A549 (cell line): ENCODE measurements at regions not wholly inside any gene's neighbourhood (a gene's known extent, or its start where the extent isn't known, plus 50 kb on each side); places are given as distances from the start of the nearest gene placed in this dataset.

Source experiments
- ATAC-seq, 2 experiments: fragments of 200-7000 bp in 1 of 2; fragments of >200 bp in 1 of 2; cut with Nextera tagmentation in 1 of 2; cut with Tn5 transposase in 1 of 2; 3 replicates each; pipeline versions ENCODE4 v1.8.0 to v1.9.1; 2018 to 2020; ENCODE audit warnings: mild to moderate bottlenecking in 1 of 2, moderate library complexity in 1 of 2
- CTCF ChIA-PET: fragments of 300-600 bp; sonication (Branson Sonifier 250); formaldehyde crosslinking; extraction: SDS; loops from one replicate; lab custom pipeline; 2021; ENCODE audit warnings: antibody characterized with exemption, inconsistent platforms; lab: Yijun Ruan, JAX
- POLR2A ChIA-PET: fragments of 350-600 bp; formaldehyde crosslinking; extraction: SDS; loops from one replicate; lab custom pipeline; 2021; ENCODE audit warnings: antibody characterized with exemption, inconsistent platforms; lab: Yijun Ruan, JAX
- DNase-seq, 2 experiments: peaks; one replicate each; pipeline versions ENCODE4 v3.0.0 to v3.0.0-alpha.2; 2011 to 2016; ENCODE audit warnings: low read depth in 1 of 2, low spot score in 1 of 2
- FAIRE-seq: peaks from 2 replicates; lab custom pipeline; 2011; peaks lifted over from hg19 to GRCh38; lab: Jason Lieb, UNC
- H3K27ac ChIP-seq, 2 experiments: fragments of >200 bp; sonication (Bioruptor Twin); formaldehyde crosslinking; 3 replicates each; pipeline ENCODE4 v1.5.1; 2016 to 2017
- H3K4me1 ChIP-seq: fragments of >200 bp; sonication (Bioruptor Twin); formaldehyde crosslinking; 3 replicates; pipeline ENCODE4 v1.6.1; 2016
- H3K4me2 ChIP-seq: fragments of >200 bp; sonication (Bioruptor Twin); formaldehyde crosslinking; 3 replicates; pipeline ENCODE4 v1.6.1; 2016
- H3K4me3 ChIP-seq: fragments of >200 bp; sonication (Bioruptor Twin); formaldehyde crosslinking; 3 replicates; pipeline ENCODE4 v1.5.1; 2016
- H3K9me3 ChIP-seq: fragments of >200 bp; sonication (Bioruptor Twin); formaldehyde crosslinking; 3 replicates; pipeline ENCODE4 v1.6.1; 2016
- CEBPB ChIP-seq, 2 experiments: fragments of >200 bp in 1 of 2; sonication (Bioruptor Twin) in 1 of 2; formaldehyde crosslinking in 1 of 2; IDR thresholded peaks; 2 replicates each; pipeline ENCODE4 v1.6.1; 2012 to 2016
- EHMT2 ChIP-seq: fragments of 200-600 bp; sonication (generic); IDR thresholded peaks from 2 replicates; pipeline ENCODE4 v1.6.1; 2016; ENCODE audit warnings: antibody characterized with exemption, low read depth, mild to moderate bottlenecking, moderate library complexity
- EP300 ChIP-seq, 2 experiments: fragments of >200 bp; sonication (Bioruptor Twin); formaldehyde crosslinking; IDR thresholded peaks; 2 replicates in 1 of 2; 3 replicates in 1 of 2; pipeline ENCODE4 v1.6.1; 2016 to 2017
- FOSB ChIP-seq: fragments of 250-450 bp; sonication (Bioruptor Pico); IDR thresholded peaks from 2 replicates; pipeline ENCODE4 v1.5.0; 2020; ENCODE audit warnings: mild to moderate bottlenecking, moderate library complexity
- FOXS1 ChIP-seq: fragments of 250-450 bp; sonication (Bioruptor Pico); IDR thresholded peaks from 2 replicates; pipeline ENCODE4 v1.5.0; 2020; ENCODE audit warnings: mild to moderate bottlenecking, moderate library complexity
- HOXA7 ChIP-seq: fragments of 250-450 bp; sonication (Bioruptor Pico); IDR thresholded peaks from 2 replicates; pipeline ENCODE4 v1.5.0; 2020; ENCODE audit warnings: mild to moderate bottlenecking, moderate library complexity
- KDM5A ChIP-seq: fragments of 200-600 bp; sonication (generic); IDR thresholded peaks from 2 replicates; pipeline ENCODE4 v1.6.1; 2016; ENCODE audit warnings: antibody characterized with exemption, mild to moderate bottlenecking
- MYC ChIP-seq: IDR thresholded peaks from 2 replicates; pipeline ENCODE4 v1.6.1; 2012; ENCODE audit warnings: mild to moderate bottlenecking, inconsistent platforms, low read length, improper control_type of control experiment, borderline replicate concordance
- POLR2A ChIP-seq: IDR thresholded peaks from 2 replicates; pipeline ENCODE4 v1.6.1; 2012; ENCODE audit warnings: mild to moderate bottlenecking, low read length
- RFX5 ChIP-seq: fragments of 450-650 bp; IDR thresholded peaks from 2 replicates; pipeline ENCODE4 v1.7.1; 2014; ENCODE audit warnings: antibody characterized with exemption, mild to moderate bottlenecking, moderate library complexity
- SREBF2 ChIP-seq: fragments of 450-650 bp; IDR thresholded peaks from 2 replicates; pipeline ENCODE4 v1.6.1; 2014; ENCODE audit warnings: mild to moderate bottlenecking, moderate library complexity
- ZC3H11A ChIP-seq: fragments of 450-650 bp; IDR thresholded peaks from 2 replicates; pipeline ENCODE4 v1.6.1; 2014; ENCODE audit warnings: antibody characterized with exemption, mild to moderate bottlenecking
- ZNF302 ChIP-seq: fragments of 250-450 bp; sonication (Bioruptor Pico); IDR thresholded peaks from 2 replicates; pipeline ENCODE4 v1.9.0; 2021; ENCODE audit warnings: inconsistent platforms, mild to moderate bottlenecking, moderate library complexity
- WGBS: methylation state at CpG from one replicate; pipeline ENCODE4 v1.1.6; 2017; ENCODE audit errors: missing lambda C conversion rate; 5-methylcytosine and 5-hydroxymethylcytosine counted together
- TF ChIP-seq, protein P1 (sequence below): fragments of 450-650 bp; IDR thresholded peaks from 2 replicates; pipeline ENCODE4 v1.6.1; 2014; ENCODE audit warnings: antibody characterized with exemption
- TF ChIP-seq, protein P2 (sequence below): fragments of 200-600 bp; sonication (generic); IDR thresholded peaks from 2 replicates; pipeline ENCODE4 v1.6.1; 2016; ENCODE audit warnings: antibody characterized with exemption, mild to moderate bottlenecking, moderate library complexity
- TF ChIP-seq, protein P3 (sequence below): fragments of >200 bp; sonication (Bioruptor Twin); formaldehyde crosslinking; IDR thresholded peaks from 2 replicates; pipeline ENCODE4 v1.6.1; 2016
- TF ChIP-seq, protein P4 (sequence below): fragments of >200 bp; sonication (Bioruptor Twin); formaldehyde crosslinking; IDR thresholded peaks from 3 replicates; pipeline ENCODE4 v1.5.1; 2016
- TF ChIP-seq, protein P5 (sequence below): fragments of >200 bp; sonication (Bioruptor Twin); formaldehyde crosslinking; IDR thresholded peaks from 3 replicates; pipeline ENCODE4 v1.6.1; 2016
- TF ChIP-seq, protein P6 (sequence below): IDR thresholded peaks from 2 replicates; pipeline ENCODE4 v1.6.1; 2012
- TF ChIP-seq, protein P7 (sequence below): fragments of 250-450 bp; sonication (Bioruptor Pico); IDR thresholded peaks from 2 replicates; pipeline ENCODE4 v1.5.0; 2021; ENCODE audit warnings: mild to moderate bottlenecking, moderate library complexity, borderline replicate concordance

DNA sequence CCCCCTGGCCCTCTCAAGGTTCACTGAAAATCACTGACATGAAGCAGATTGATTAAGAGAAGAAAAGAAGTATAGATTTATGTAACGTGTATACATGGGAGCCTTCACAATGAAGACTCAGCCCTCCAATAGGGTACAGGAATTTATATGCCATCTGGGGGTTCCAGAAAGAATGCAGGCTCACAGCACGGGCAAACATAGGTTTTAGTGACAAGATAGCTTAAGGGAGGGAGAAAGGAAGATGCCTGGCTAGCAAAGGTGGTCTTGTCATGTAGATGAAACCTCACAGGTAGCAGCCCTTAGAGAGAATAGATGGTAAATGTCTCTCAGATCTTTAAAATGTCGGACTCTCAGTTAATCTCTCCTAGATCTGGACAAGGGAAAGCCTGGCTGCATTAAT is 173.9 kb downstream of the RNF152 start:
- ChIA-PET POLR2A (no interaction called here), CTCF (no interaction called here)
- H3K27ac ChIP-seq: no peak overlapping the region
- TF ChIP-seq CEBPB (IDR thresholded peaks at IDR 0.05) (no peak), ZNF302 (CRISPR knock-in tag) (no peak), POLR2A (no peak), ZC3H11A (no peak), KDM5A (no peak), RFX5 (no peak), HOXA7 (CRISPR knock-in tag) (no peak), FOSB (CRISPR knock-in tag) (no peak), EHMT2 (no peak), SREBF2 (no peak), FOXS1 (CRISPR knock-in tag) (no peak), MYC (no peak), EP300 (IDR thresholded peaks at IDR 0.05) (no peak)
- TF ChIP-seq, protein P1, sequence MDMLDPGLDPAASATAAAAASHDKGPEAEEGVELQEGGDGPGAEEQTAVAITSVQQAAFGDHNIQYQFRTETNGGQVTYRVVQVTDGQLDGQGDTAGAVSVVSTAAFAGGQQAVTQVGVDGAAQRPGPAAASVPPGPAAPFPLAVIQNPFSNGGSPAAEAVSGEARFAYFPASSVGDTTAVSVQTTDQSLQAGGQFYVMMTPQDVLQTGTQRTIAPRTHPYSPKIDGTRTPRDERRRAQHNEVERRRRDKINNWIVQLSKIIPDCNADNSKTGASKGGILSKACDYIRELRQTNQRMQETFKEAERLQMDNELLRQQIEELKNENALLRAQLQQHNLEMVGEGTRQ: no peak
- TF ChIP-seq, protein P2, sequence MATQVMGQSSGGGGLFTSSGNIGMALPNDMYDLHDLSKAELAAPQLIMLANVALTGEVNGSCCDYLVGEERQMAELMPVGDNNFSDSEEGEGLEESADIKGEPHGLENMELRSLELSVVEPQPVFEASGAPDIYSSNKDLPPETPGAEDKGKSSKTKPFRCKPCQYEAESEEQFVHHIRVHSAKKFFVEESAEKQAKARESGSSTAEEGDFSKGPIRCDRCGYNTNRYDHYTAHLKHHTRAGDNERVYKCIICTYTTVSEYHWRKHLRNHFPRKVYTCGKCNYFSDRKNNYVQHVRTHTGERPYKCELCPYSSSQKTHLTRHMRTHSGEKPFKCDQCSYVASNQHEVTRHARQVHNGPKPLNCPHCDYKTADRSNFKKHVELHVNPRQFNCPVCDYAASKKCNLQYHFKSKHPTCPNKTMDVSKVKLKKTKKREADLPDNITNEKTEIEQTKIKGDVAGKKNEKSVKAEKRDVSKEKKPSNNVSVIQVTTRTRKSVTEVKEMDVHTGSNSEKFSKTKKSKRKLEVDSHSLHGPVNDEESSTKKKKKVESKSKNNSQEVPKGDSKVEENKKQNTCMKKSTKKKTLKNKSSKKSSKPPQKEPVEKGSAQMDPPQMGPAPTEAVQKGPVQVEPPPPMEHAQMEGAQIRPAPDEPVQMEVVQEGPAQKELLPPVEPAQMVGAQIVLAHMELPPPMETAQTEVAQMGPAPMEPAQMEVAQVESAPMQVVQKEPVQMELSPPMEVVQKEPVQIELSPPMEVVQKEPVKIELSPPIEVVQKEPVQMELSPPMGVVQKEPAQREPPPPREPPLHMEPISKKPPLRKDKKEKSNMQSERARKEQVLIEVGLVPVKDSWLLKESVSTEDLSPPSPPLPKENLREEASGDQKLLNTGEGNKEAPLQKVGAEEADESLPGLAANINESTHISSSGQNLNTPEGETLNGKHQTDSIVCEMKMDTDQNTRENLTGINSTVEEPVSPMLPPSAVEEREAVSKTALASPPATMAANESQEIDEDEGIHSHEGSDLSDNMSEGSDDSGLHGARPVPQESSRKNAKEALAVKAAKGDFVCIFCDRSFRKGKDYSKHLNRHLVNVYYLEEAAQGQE: no peak
- TF ChIP-seq, protein P3, sequence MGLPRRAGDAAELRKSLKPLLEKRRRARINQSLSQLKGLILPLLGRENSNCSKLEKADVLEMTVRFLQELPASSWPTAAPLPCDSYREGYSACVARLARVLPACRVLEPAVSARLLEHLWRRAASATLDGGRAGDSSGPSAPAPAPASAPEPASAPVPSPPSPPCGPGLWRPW: no peak
- TF ChIP-seq, protein P4, sequence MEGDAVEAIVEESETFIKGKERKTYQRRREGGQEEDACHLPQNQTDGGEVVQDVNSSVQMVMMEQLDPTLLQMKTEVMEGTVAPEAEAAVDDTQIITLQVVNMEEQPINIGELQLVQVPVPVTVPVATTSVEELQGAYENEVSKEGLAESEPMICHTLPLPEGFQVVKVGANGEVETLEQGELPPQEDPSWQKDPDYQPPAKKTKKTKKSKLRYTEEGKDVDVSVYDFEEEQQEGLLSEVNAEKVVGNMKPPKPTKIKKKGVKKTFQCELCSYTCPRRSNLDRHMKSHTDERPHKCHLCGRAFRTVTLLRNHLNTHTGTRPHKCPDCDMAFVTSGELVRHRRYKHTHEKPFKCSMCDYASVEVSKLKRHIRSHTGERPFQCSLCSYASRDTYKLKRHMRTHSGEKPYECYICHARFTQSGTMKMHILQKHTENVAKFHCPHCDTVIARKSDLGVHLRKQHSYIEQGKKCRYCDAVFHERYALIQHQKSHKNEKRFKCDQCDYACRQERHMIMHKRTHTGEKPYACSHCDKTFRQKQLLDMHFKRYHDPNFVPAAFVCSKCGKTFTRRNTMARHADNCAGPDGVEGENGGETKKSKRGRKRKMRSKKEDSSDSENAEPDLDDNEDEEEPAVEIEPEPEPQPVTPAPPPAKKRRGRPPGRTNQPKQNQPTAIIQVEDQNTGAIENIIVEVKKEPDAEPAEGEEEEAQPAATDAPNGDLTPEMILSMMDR: no peak
- TF ChIP-seq, protein P5, sequence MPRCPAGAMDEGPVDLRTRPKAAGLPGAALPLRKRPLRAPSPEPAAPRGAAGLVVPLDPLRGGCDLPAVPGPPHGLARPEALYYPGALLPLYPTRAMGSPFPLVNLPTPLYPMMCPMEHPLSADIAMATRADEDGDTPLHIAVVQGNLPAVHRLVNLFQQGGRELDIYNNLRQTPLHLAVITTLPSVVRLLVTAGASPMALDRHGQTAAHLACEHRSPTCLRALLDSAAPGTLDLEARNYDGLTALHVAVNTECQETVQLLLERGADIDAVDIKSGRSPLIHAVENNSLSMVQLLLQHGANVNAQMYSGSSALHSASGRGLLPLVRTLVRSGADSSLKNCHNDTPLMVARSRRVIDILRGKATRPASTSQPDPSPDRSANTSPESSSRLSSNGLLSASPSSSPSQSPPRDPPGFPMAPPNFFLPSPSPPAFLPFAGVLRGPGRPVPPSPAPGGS: no peak
- TF ChIP-seq, protein P6, sequence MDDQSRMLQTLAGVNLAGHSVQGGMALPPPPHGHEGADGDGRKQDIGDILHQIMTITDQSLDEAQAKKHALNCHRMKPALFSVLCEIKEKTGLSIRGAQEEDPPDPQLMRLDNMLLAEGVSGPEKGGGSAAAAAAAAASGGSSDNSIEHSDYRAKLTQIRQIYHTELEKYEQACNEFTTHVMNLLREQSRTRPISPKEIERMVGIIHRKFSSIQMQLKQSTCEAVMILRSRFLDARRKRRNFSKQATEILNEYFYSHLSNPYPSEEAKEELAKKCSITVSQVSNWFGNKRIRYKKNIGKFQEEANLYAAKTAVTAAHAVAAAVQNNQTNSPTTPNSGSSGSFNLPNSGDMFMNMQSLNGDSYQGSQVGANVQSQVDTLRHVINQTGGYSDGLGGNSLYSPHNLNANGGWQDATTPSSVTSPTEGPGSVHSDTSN: no peak
- TF ChIP-seq, protein P7, sequence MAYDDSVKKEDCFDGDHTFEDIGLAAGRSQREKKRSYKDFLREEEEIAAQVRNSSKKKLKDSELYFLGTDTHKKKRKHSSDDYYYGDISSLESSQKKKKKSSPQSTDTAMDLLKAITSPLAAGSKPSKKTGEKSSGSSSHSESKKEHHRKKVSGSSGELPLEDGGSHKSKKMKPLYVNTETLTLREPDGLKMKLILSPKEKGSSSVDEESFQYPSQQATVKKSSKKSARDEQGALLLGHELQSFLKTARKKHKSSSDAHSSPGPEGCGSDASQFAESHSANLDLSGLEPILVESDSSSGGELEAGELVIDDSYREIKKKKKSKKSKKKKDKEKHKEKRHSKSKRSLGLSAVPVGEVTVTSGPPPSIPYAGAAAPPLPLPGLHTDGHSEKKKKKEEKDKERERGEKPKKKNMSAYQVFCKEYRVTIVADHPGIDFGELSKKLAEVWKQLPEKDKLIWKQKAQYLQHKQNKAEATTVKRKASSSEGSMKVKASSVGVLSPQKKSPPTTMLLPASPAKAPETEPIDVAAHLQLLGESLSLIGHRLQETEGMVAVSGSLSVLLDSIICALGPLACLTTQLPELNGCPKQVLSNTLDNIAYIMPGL: no peak
- H3K4me3 ChIP-seq: no peak overlapping the region
- no peak overlapping the region for H3K4me2 ChIP-seq
- ATAC-seq: no peak
- no peaks in the 10 kb centered on the region for H3K4me1 ChIP-seq
- FAIRE-seq: no peak
- DNase-seq: no peak
- no peaks in the 10 kb centered on the region for H3K9me3 ChIP-seq
- WGBS: 2% methylated on average over 3 of the region's 3 CpGs
